Mesothelial cell of epicardium (in vitro differentiated cells): ENCODE measurements at regions not wholly inside any gene's neighbourhood (a gene's known extent, or its start where the extent isn't known, plus 50 kb on each side); places are given as distances from the start of the nearest gene placed in this dataset.
A peak's percentile ranks its signal among the peaks of the same experiment; 100 is the strongest.

Experiments used
- DNase-seq, 2 experiments: peaks; one replicate each; pipeline ENCODE4 v3.0.0; 2021; ENCODE audit warnings: low spot score in 2 of 2; ENCODE audit not compliant: unreplicated experiment in 2 of 2
- H3K27ac Mint-ChIP-seq: 2 replicates; pipeline ENCODE4 v1.8.0; 2021; ENCODE audit warnings: mixed read lengths
- H3K27me3 Mint-ChIP-seq: 2 replicates; pipeline ENCODE4 v1.8.0; 2021; ENCODE audit warnings: low read depth, mixed read lengths
- H3K36me3 Mint-ChIP-seq: 2 replicates; pipeline ENCODE4 v1.8.0; 2021; ENCODE audit warnings: mixed read lengths
- H3K4me1 Mint-ChIP-seq: 2 replicates; pipeline ENCODE4 v1.8.0; 2021; ENCODE audit warnings: mixed read lengths
- H3K4me3 Mint-ChIP-seq: 2 replicates; pipeline ENCODE4 v1.8.0; 2021; ENCODE audit warnings: mild to moderate bottlenecking, moderate library complexity, mixed read lengths
- H3K9me3 Mint-ChIP-seq: 2 replicates; pipeline ENCODE4 v1.8.0; 2021; ENCODE audit warnings: mixed read lengths
- TF ChIP-seq, protein P1 (sequence below): fragments of 200-600 bp; sonication (generic); IDR thresholded peaks from one replicate; pipeline ENCODE4 v1.5.0; 2021; ENCODE audit warnings: antibody characterized with exemption; ENCODE audit not compliant: unreplicated experiment

DNA sequence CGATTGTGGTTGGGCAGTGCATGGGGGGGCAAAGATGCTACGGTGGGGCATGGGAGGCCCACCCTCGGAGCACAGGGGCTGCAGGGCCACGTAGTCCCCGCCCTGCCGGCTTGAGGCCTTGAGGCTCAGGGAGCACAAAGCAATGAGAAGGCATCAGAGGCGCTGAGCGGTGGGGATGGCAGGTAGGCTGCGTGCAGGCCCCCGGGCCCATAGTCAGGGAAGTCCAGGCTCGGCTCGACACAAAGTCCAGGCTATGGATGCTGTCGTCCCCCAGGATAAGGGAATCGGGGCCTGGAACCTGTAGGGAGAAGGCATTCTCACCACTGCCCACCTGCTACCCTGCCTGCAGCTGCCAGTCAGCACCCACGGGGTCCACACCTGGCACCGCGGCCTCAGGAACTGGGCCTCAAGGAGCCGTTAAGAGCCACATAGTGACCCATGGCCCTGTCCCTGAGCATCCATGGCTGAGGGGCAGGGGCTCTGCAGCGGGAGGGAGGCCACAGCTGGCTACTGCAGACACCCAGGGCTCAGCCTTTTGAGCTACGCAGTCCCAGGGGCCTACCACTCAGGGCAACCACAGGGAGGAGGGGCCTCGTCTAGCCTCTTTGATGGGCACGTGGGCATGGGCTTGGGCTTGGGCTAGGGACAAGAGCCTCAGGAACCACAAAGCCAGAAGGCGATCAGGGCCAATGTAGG is 179.7 kb downstream of the IGLL1 start:
- TF ChIP-seq, protein P1, sequence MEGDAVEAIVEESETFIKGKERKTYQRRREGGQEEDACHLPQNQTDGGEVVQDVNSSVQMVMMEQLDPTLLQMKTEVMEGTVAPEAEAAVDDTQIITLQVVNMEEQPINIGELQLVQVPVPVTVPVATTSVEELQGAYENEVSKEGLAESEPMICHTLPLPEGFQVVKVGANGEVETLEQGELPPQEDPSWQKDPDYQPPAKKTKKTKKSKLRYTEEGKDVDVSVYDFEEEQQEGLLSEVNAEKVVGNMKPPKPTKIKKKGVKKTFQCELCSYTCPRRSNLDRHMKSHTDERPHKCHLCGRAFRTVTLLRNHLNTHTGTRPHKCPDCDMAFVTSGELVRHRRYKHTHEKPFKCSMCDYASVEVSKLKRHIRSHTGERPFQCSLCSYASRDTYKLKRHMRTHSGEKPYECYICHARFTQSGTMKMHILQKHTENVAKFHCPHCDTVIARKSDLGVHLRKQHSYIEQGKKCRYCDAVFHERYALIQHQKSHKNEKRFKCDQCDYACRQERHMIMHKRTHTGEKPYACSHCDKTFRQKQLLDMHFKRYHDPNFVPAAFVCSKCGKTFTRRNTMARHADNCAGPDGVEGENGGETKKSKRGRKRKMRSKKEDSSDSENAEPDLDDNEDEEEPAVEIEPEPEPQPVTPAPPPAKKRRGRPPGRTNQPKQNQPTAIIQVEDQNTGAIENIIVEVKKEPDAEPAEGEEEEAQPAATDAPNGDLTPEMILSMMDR: no peak
- peak overlapping the region; percentile 93 for H3K27ac Mint-ChIP-seq
- H3K4me3 Mint-ChIP-seq: peak overlapping the region; percentile 78
- peaks cover 60% of the 10 kb centered on the region for H3K4me1 Mint-ChIP-seq
- H3K36me3 Mint-ChIP-seq: peaks cover 9% of the 10 kb centered on the region
- no peaks in the 10 kb centered on the region for H3K27me3 Mint-ChIP-seq
- DNase-seq: no peak
- no peaks in the 10 kb centered on the region for H3K9me3 Mint-ChIP-seq

DNA sequence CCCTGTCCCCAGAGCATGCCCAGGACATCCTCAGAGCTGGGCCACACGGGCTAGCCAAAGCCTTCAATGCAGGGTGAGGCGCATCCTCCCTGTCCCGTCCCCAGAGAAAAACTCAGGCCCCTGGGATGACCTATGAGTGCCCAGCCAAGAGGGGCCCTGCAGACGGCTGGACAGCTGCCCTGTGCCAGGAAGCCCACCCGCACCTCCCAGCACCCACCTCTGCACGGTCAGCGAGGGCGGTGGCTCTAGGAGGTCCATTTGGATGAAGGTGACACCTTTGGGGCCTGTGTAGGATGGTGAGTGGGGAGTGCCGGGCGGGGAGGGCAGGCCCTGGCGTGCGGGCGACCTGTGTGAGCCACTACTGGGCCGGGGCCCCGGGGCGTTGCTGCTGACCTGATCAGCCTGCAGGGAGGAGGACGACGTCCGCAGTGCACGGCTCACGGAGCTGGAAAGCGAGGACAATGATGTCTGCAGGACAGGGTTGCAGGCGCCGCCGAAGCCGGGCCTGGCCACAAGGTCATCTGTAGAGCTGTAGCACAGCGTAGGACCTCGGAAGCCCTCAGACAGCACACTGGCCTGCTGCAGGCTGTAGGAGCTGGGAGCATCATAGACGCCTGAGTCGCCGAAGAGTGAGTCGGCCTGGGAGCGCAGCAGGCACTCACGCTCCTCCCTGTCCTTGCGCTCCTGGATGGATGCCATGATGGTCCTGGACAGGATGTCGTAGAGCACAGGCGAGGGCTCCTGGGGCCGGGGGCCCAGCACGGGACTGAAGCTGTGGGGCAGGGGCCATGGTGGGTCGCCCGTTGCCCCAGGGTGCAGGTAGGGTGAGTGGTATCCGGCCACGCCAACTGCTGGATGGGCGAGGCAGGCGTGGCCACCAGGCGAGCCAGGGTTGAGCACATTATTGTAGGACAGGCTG is 180.5 kb downstream of the IGLL1 start:
- Mint-ChIP-seq H3K4me3 (peak overlapping the region; percentile 78), H3K9me3 (no peaks in the 10 kb centered on the region), H3K36me3 (peaks cover 9% of the 10 kb centered on the region), H3K27me3 (no peaks in the 10 kb centered on the region), H3K4me1 (peaks cover 62% of the 10 kb centered on the region), H3K27ac (peak overlapping the region; percentile 67)
- TF ChIP-seq, protein P1: no peak
- DNase-seq: no peak

DNA sequence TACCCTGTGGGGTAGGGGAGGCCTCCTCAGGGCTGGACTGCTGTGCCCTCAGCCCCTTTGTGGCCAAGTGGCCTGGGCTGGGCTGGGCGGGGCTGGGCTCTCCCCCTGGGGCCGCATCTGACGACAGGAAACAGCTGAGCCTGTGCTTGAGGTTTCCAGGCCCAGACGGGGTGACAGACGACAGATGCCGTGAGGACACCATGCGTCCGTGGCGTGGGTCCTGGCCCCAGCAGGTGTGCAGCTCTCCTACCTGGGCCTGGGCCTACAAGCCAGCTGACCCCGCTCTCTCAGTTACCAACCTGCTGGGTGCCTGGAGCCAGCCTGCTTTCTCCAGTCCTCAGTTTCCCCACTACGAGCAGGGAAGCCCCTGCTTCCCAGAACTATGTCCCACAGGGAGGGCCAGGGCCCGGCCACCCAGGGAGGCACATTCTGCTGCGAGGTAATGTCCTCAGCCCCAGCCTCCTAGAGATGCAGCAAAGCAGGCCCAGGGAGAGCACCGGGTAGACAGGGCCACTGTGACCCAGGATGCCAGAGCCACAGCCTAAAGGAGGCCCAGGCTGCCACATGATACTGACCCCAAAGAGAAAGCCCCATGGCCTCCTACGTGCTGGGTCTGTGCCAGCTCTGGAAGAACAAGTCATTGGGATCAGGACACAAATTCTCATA is 181.3 kb downstream of the IGLL1 start:
- peak overlapping the region; percentile 78 for H3K4me3 Mint-ChIP-seq
- TF ChIP-seq, protein P1: no peak
- no peak for DNase-seq
- H3K36me3 Mint-ChIP-seq: peaks cover 9% of the 10 kb centered on the region
- H3K27me3 Mint-ChIP-seq: no peaks in the 10 kb centered on the region
- peak overlapping the region; percentile 88 for H3K27ac Mint-ChIP-seq
- peaks cover 57% of the 10 kb centered on the region for H3K4me1 Mint-ChIP-seq
- H3K9me3 Mint-ChIP-seq: no peaks in the 10 kb centered on the region

DNA sequence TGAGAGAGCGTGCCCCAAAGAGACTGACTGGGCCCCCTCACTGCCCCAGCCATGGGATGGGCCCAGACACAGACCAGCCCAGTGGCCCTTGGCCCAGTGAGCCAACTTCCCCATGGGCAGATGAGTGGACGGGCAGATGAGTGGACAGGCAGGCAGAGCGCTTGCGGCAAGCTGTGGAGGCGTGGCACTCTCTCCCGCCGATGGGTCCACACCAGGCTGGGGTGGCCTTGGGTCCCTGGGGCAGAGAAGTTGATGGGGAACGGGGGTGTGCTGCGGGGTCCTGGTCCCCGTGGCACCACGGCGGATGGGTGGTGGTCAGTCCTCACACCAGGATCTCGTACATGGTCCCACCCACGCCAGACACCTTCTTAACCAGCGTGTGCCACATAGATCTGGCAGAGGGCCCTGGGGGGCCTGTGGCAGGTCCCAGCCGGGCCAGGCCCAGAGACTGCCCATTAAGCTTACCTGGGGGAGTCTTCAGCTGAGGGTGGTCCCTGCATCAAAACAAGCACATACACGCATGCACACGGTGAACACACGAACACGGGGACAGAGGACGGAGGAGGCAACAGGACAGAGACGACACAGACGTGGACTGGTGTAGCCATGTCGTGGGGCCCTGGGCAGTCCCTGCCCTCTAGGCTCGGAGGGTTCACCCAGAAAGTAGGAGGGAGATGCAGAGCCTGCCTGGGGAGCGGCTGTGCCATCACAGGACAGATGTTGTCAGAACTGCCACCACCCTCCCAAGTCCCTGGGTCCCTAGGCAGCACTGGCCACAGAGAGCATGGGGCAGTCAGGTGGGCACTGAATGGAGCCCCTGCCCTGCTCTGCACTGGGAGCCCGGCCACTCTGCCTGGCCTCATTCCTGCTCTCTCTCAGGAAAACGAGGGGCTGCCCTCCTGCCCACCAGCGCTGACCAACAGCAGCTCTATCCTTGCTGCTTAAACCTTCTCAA is 182.2 kb downstream of the IGLL1 start:
- no peaks in the 10 kb centered on the region for H3K27me3 Mint-ChIP-seq
- H3K4me1 Mint-ChIP-seq: peaks cover 51% of the 10 kb centered on the region
- H3K27ac Mint-ChIP-seq: peak overlapping the region; percentile 88
- TF ChIP-seq, protein P1: no peak
- no peak for DNase-seq
- no peaks in the 10 kb centered on the region for H3K9me3 Mint-ChIP-seq
- H3K36me3 Mint-ChIP-seq: peaks cover 9% of the 10 kb centered on the region
- H3K4me3 Mint-ChIP-seq: peak overlapping the region; percentile 78

DNA sequence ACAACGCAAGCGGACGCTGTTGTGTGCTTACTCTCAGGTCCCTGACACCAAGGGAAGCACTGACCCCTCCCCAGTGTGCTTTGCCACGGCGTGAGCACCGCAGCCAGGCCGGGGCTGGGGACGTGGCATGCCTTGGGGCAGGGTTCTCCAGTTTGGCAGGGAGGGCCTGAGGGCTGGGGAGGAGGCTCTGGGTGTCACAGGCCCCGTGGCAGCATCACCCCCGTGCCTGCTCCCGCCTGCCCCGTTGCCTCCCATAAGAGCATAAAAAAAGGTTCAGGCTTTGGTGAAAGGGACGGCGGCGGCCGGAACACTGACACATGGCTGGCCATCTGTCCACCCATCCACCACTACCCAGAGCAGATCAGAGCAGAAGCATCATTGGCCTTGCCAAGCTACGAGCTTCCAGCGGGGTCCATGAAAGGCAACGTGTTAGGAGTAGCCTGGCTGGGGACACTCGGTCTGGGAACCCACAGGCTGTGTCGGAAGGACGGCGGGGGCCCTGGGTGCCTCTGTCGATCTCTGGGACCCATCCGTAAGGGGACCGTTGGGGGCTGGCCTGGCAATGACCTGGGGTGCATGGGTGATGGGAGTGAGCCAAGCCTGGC is 183.0 kb downstream of the IGLL1 start:
- TF ChIP-seq, protein P1: no peak
- H3K9me3 Mint-ChIP-seq: no peaks in the 10 kb centered on the region
- H3K27me3 Mint-ChIP-seq: no peaks in the 10 kb centered on the region
- H3K4me3 Mint-ChIP-seq: peak overlapping the region; percentile 78
- H3K36me3 Mint-ChIP-seq: peaks cover 9% of the 10 kb centered on the region
- H3K27ac Mint-ChIP-seq: peak overlapping the region; percentile 88
- DNase-seq: no peak
- peaks cover 52% of the 10 kb centered on the region for H3K4me1 Mint-ChIP-seq
